ENCODE measurements at regions not wholly inside any gene's neighbourhood (a gene's known extent, or its start where the extent isn't known, plus 50 kb on each side); places are given as distances from the start of the nearest gene placed in this dataset.

GRCh38 chr2:139080244-139080643, 300.1 kb upstream of the NXPH2 start:
- Histone ChIP-seq H3K9me2 (no peaks in the 10 kb centered on the region), H3K9me3 (no peaks in the 10 kb centered on the region), H3K36me3 (replicated peaks in 1 of 2; ENCODE audit: control insufficient read depth in 1 of 2, insufficient read depth in 2 of 2, low read length in 1 of 2) (no peaks in the 10 kb centered on the region), H3K79me2 (ENCODE audit: insufficient read depth) (no peaks in the 10 kb centered on the region), H3F3A (replicated peaks; ENCODE audit: insufficient read depth) (no peaks in the 10 kb centered on the region), H4K20me1 (ENCODE audit: insufficient read depth) (no peaks in the 10 kb centered on the region), H3K4me1 (ENCODE audit: control insufficient read depth in 1 of 2, insufficient read depth in 2 of 2, low read depth in 1 of 2, low read length in 1 of 2) (peaks cover 0 to 4% of the 10 kb centered on the region in 2 experiments; a peak in 2 of 4 replicates), H3K4me3 (ENCODE audit: low read depth in 2 of 2, low read length in 1 of 2) (no peak overlapping the region), H3K9ac (no peak overlapping the region), H3K27me3 (ENCODE audit: insufficient read depth) (no peaks in the 10 kb centered on the region), H3K4me2 (no peak overlapping the region), H3K27ac (ENCODE audit: low read depth in 2 of 2, low read length in 1 of 2) (no peak overlapping the region), H2AFZ (ENCODE audit: low read depth) (no peak overlapping the region)
- ChIA-PET CTCF (interaction anchor here (1.0 kb wide), 1 partner anchor 158 kb away, joined by 3 read pairs; no protein-coding TSS in a partner anchor), POLR2A (no interaction called here)
- no peak for DNase-seq
- no peak for TF ChIP-seq RCOR1 (IDR thresholded peaks at IDR 0.05; ENCODE audit: low read length)
- no peak for TF ChIP-seq USF2 (IDR thresholded peaks at IDR 0.05; ENCODE audit: borderline replicate concordance, low read depth, low read length)
- no peak for TF ChIP-seq TEAD4 (IDR thresholded peaks at IDR 0.05; ENCODE audit: borderline replicate concordance, insufficient read depth)
- TF ChIP-seq ZBTB33 (IDR thresholded peaks at IDR 0.05; ENCODE audit: borderline replicate concordance, low read depth) = no peak
- no peak for TF ChIP-seq IRF3 (IDR thresholded peaks at IDR 0.05; ENCODE audit: low read depth, low read length)
- no peak for TF ChIP-seq EZH2phosphoT487 (IDR thresholded peaks at IDR 0.05; ENCODE audit: borderline replicate concordance, low read depth)
- TF ChIP-seq POLR2AphosphoS5 (IDR thresholded peaks at IDR 0.05; ENCODE audit: low read depth, low read length) = no peak
- no peak for TF ChIP-seq YY1 (IDR thresholded peaks at IDR 0.05; ENCODE audit: low read depth)
- no peak for TF ChIP-seq FOXJ3 (CRISPR knock-in tag; IDR thresholded peaks at IDR 0.05)
- TF ChIP-seq TAF1 (IDR thresholded peaks at IDR 0.05; ENCODE audit: borderline replicate concordance, low read depth, low read length) = no peak
- TF ChIP-seq ELF1 (IDR thresholded peaks at IDR 0.05) = no peak
- no peak for TF ChIP-seq CHD2 (IDR thresholded peaks at IDR 0.05; ENCODE audit: low read length, partially characterized antibody)
- no peak for TF ChIP-seq CTCF (IDR thresholded peaks at IDR 0.05)
- TF ChIP-seq JUND (IDR thresholded peaks at IDR 0.05) = no peak
- no peak for TF ChIP-seq GABPA (IDR thresholded peaks at IDR 0.05; ENCODE audit: low read depth)
- no peak for TF ChIP-seq USF1 (IDR thresholded peaks at IDR 0.05; ENCODE audit: borderline replicate concordance, low read depth)

All from SK-N-SH (cell line).